ENCODE measurements at regions not wholly inside any gene's neighbourhood (a gene's known extent, or its start where the extent isn't known, plus 50 kb on each side); places are given as distances from the start of the nearest gene placed in this dataset.

DNA sequence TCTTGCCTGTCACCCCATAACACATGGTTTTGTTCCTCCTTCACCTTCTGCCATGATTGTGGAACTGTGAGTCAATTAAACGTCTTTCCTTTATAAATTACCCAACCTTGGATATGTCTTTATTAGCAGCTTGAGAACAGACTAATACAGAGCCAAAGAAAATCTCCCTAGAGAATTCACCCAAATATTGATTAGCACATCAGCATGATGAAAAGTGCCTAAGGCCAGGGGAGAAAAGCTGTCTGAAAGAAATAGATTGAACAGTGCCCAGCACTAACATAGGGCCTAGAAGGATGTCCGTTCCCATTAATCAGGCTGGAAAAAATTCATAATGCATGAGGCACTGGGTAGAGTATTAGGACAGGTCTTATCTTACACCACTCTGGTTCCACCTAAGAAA, 111.9 kb upstream of the CALN1 start:
- TF ChIP-seq EP300 (IDR thresholded peaks at IDR 0.05) = no peak
- TF ChIP-seq POLR2AphosphoS5 (IDR thresholded peaks at IDR 0.05) = no peak
- TF ChIP-seq, protein P1, sequence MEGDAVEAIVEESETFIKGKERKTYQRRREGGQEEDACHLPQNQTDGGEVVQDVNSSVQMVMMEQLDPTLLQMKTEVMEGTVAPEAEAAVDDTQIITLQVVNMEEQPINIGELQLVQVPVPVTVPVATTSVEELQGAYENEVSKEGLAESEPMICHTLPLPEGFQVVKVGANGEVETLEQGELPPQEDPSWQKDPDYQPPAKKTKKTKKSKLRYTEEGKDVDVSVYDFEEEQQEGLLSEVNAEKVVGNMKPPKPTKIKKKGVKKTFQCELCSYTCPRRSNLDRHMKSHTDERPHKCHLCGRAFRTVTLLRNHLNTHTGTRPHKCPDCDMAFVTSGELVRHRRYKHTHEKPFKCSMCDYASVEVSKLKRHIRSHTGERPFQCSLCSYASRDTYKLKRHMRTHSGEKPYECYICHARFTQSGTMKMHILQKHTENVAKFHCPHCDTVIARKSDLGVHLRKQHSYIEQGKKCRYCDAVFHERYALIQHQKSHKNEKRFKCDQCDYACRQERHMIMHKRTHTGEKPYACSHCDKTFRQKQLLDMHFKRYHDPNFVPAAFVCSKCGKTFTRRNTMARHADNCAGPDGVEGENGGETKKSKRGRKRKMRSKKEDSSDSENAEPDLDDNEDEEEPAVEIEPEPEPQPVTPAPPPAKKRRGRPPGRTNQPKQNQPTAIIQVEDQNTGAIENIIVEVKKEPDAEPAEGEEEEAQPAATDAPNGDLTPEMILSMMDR (IDR thresholded peaks at IDR 0.05) = no peak
- TF ChIP-seq POLR2A (IDR thresholded peaks at IDR 0.05) = no peak
- Histone ChIP-seq H3K4me3 (no peak overlapping the region), H3K36me3 (no peaks in the 10 kb centered on the region), H3K27ac (no peak overlapping the region), H3K9me3 (no peaks in the 10 kb centered on the region), H3K27me3 (no peaks in the 10 kb centered on the region), H3K4me1 (no peaks in the 10 kb centered on the region)
- WGBS, 5 donors = 71 to 90% (median 86%) methylated on average over 2 of the region's 2 CpGs
- DNase-seq = no peak
- intact Hi-C loops (cut with DNase I; ENCODE audit: low total_unique reads) = no loop called here

DNA sequence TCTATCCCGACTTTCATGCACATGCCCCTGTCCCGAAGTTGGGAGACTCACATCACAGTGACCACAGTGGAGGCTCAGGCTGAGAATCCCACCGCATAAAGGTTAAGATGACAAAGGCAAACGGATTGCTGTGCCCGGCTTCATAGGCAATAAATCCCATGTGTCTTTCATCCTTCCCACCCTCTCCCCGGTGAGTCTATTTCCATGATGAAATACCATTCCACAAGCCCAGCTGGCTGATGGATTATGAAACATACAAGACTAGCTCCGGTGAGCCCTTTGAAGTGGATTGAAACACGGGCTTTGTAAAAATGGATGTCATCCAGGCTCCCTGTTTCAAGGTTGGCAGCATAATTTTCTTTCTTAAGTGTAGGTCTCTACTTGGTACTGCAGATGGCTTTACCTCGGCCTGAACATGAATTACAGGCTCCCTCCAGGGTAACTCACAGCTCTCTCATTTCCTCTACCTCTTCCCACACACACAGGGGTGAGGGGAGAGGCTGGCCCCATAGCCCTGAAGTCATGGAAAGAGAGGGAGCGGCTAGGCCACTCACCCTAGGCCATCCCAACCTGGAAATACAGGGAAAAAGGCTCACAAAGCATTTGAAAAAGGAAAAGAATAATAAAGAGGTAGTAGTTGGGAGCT, 92.0 kb upstream of the CALN1 start:
- no peak for TF ChIP-seq EP300 (IDR thresholded peaks at IDR 0.05)
- TF ChIP-seq, protein P1 (IDR thresholded peaks at IDR 0.05) = no peak
- TF ChIP-seq POLR2A (IDR thresholded peaks at IDR 0.05) = no peak
- no peak for TF ChIP-seq POLR2AphosphoS5 (IDR thresholded peaks at IDR 0.05)
- H3K27ac ChIP-seq = no peak overlapping the region
- H3K27me3 ChIP-seq = peaks cover 0 to 3% (median 0%) of the 10 kb centered on the region in 3 donors
- no peaks in the 10 kb centered on the region for H3K36me3 ChIP-seq
- no peaks in the 10 kb centered on the region for H3K4me1 ChIP-seq
- no peaks in the 10 kb centered on the region for H3K9me3 ChIP-seq
- WGBS, 5 donors = 64 to 76% (median 73%) methylated on average over 10 of the region's 10 CpGs
- DNase-seq = no peak
- intact Hi-C loops (cut with DNase I; ENCODE audit: low total_unique reads) = no loop called here
- H3K4me3 ChIP-seq = no peak overlapping the region

DNA sequence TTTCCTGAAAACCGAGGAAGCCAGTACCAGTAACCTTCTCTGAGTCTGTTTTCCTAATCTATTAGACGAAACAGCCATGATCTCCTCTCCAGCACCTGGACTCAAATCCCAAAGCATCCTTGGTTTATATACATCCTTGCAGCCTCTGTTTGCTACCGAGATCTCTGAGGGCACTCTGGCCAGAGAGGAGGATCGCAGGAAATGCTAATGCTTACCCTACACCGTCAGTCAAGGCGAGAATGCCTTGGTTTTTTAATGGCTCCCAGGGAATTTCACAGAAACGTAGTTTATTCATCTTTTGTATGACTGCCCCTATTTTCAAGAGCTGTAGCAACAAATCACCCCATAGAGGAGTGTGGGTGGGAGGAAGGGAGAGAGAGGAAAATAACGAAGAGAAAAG, 91.5 kb upstream of the CALN1 start:
- no peaks in the 10 kb centered on the region for H3K9me3 ChIP-seq
- no peaks in the 10 kb centered on the region for H3K4me1 ChIP-seq
- intact Hi-C loops (cut with DNase I; ENCODE audit: low total_unique reads) = no loop called here
- TF ChIP-seq POLR2AphosphoS5 (IDR thresholded peaks at IDR 0.05) (no peak), EP300 (IDR thresholded peaks at IDR 0.05) (no peak), POLR2A (IDR thresholded peaks at IDR 0.05) (no peak)
- TF ChIP-seq, protein P1 (IDR thresholded peaks at IDR 0.05) = no peak
- peaks cover 0 to 3% (median 0%) of the 10 kb centered on the region in 3 donors for H3K27me3 ChIP-seq
- 50 to 65% (median 62%) methylated on average over 8 of the region's 8 CpGs for WGBS, 5 donors
- no peaks in the 10 kb centered on the region for H3K36me3 ChIP-seq
- H3K27ac ChIP-seq = no peak overlapping the region
- DNase-seq = no peak
- no peak overlapping the region for H3K4me3 ChIP-seq

DNA sequence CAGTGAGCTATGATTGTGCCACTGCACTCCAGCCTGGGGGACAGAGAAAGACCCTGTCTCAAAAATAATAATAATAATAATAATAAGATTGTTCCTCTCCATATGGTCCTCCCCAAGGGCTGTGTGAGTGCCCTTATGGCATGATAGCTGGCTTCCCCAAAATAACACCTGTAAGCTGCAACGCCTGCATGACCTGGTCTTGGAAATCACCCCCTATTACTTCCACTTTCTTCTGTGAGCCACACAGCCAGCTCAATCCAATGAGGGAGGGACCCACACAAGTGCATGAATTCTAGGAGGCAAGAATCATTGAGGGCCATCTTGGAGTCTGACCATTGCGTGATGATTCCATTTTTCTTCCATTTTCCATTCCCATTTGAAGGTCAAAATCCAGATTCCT, 82.7 kb upstream of the CALN1 start:
- intact Hi-C loops (cut with DNase I; ENCODE audit: low total_unique reads) = loop anchor here (10.0 kb wide), 1 partner anchor 740 kb away; no protein-coding TSS in a partner anchor
- no peaks in the 10 kb centered on the region for H3K27me3 ChIP-seq
- H3K4me1 ChIP-seq = no peaks in the 10 kb centered on the region
- peaks cover 7 to 27% (median 15%) of the 10 kb centered on the region in 4 donors for H3K9me3 ChIP-seq
- H3K4me3 ChIP-seq = no peak overlapping the region
- no peak for DNase-seq
- H3K36me3 ChIP-seq = no peaks in the 10 kb centered on the region
- H3K27ac ChIP-seq = no peak overlapping the region
- WGBS, 5 donors = 84 to 95% (median 87%) methylated on average over 2 of the region's 2 CpGs
- TF ChIP-seq POLR2AphosphoS5 (IDR thresholded peaks at IDR 0.05) (no peak), EP300 (IDR thresholded peaks at IDR 0.05) (no peak), POLR2A (IDR thresholded peaks at IDR 0.05) (no peak)
- TF ChIP-seq, protein P1 (IDR thresholded peaks at IDR 0.05) = no peak
